Activated CD4-positive, alpha-beta T cell treated with anti-CD3 and anti-CD28 coated beads, Interleukin-2, amount 10 ng/mL, durations not matched to agents 24 days and 14 days (primary cell): ENCODE measurements at regions not wholly inside any gene's neighbourhood (a gene's known extent, or its start where the extent isn't known, plus 50 kb on each side); places are given as distances from the start of the nearest gene placed in this dataset.
"Not testable (repeated sequence)": the region's sequence is repeated elsewhere in the genome, so short reads cannot be mapped to it uniquely, and the experiment has no call there.

ENCODE experiments used
- DNase-seq: peaks from one replicate; pipeline ENCODE4 v3.0.0; 2022
- H3K27ac Mint-ChIP-seq: one replicate; pipeline ENCODE4 v1.8.0; 2022; ENCODE audit warnings: mild to moderate bottlenecking, mixed read lengths
- H3K27me3 Mint-ChIP-seq: one replicate; pipeline ENCODE4 v1.8.0; 2022; ENCODE audit warnings: mixed read lengths
- H3K36me3 Mint-ChIP-seq: one replicate; pipeline ENCODE4 v1.8.0; 2022; ENCODE audit warnings: low read depth, mild to moderate bottlenecking, mixed read lengths
- H3K4me1 Mint-ChIP-seq: one replicate; pipeline ENCODE4 v1.8.0; 2021; ENCODE audit warnings: mixed read lengths
- H3K4me3 Mint-ChIP-seq: one replicate; pipeline ENCODE4 v1.8.0; 2022; ENCODE audit warnings: mild to moderate bottlenecking, moderate library complexity, mixed read lengths
- H3K9me3 Mint-ChIP-seq: one replicate; pipeline ENCODE4 v1.8.0; 2021; ENCODE audit warnings: mixed read lengths
- intact Hi-C: fragments of 100-400 bp; cut with micrococcal nuclease; formaldehyde crosslinking; loops from one replicate; pipeline ENCODE4 v1.15.1; 2023

DNA sequence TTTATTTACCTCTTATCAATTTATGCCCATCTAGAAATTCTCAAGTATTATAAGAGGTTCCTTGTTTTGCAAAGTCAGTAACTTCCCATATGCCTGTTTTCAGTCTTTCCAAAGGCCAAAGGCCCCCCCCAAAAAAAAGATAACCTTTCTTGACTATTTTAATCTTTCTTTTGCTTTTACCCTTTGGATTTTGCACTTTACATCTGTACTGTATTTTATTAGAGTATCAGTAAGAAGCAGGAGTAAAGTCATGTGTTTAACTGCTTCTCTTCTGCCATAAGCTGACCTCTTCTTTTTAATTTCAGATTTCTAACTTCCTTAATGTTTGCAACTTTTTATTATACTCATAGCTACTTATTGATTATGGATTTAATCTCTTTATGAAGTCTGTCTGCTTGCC, 716.4 kb upstream of the NOVA1 start:
- no peak for DNase-seq
- Mint-ChIP-seq H3K27me3 (no peaks in the 10 kb centered on the region), H3K9me3 (peaks cover 3% of the 10 kb centered on the region), H3K27ac (no peak overlapping the region), H3K36me3 (no peaks in the 10 kb centered on the region), H3K4me1 (no peaks in the 10 kb centered on the region), H3K4me3 (no peak overlapping the region)
- intact Hi-C loops = no loop called here

DNA sequence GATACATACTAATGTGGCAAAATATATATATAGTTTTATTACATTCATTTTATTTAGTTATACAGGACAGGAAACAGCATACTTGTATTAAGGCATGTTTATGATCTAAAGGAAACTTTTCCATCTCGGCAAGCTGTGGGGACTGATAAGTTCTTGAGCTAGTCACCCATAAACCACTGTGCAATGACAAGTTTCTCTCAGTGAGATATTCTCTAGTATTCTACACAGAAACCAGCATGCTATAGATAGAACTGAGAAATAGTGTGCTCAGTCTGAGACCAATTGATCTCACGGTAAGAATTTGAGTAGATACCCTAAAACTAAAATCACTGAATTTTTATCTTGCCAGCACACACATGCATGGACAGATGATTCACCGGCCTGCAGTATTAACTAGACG, 717.6 kb upstream of the NOVA1 start:
- Mint-ChIP-seq H3K27me3 (no peaks in the 10 kb centered on the region), H3K27ac (no peak overlapping the region), H3K9me3 (no peaks in the 10 kb centered on the region), H3K36me3 (no peaks in the 10 kb centered on the region), H3K4me3 (no peak overlapping the region), H3K4me1 (no peaks in the 10 kb centered on the region)
- intact Hi-C loops = no loop called here
- no peak for DNase-seq

DNA sequence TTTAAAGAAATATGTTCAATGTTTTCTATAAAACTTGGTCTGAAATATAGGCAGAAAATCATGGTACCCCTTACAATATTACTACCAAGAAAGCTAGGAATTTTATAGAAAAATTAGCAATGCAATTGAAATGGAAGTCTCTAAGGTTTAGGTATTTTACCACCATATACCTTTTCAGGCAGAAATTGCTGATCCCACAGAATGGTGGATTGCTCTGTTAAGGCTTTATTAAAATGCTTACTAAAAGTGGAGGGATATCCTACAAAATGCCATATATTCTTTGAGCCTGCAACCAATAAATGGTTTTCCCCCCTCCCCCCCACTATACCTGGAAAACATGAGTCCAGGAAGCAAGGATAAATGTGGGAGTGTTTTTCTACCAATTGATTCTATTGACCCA, 718.1 kb upstream of the NOVA1 start:
- H3K4me1 Mint-ChIP-seq = no peaks in the 10 kb centered on the region
- no peaks in the 10 kb centered on the region for H3K27me3 Mint-ChIP-seq
- H3K9me3 Mint-ChIP-seq = no peaks in the 10 kb centered on the region
- DNase-seq = no peak
- no peaks in the 10 kb centered on the region for H3K36me3 Mint-ChIP-seq
- H3K27ac Mint-ChIP-seq = no peak overlapping the region
- intact Hi-C loops = no loop called here
- H3K4me3 Mint-ChIP-seq = no peak overlapping the region

DNA sequence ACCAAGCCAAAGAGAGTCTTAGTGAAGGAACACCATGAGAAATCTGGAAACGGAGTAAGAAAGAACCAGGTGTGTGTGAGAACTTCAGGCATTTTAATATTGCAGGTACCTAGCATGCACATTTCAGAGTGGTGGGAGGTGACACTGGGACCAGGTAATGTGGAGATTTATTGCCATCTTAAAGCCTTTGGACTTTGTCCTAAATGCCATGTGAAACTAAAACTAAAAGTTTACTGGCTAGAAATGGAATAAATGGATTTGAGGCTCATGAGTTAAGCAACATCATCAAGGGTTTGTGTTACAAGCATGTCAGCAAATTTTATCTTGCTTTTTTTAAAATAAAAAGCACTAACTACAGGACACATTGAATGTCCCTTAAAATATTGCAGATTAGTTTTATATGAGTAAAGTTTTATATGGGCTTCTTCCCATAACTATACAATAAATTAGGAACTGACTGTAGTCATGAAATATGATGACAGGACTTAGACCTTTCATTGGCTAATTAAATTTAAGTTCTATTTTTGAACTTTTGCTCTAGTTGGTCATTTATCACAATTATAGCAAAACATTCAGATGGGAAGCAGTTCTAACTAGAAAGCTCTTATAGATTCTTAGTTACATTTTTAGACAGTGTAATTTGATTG, 721.1 kb upstream of the NOVA1 start:
- no peaks in the 10 kb centered on the region for H3K9me3 Mint-ChIP-seq
- H3K27me3 Mint-ChIP-seq = no peaks in the 10 kb centered on the region
- no peak for DNase-seq
- no peak overlapping the region for H3K27ac Mint-ChIP-seq
- intact Hi-C loops = no loop called here
- H3K4me1 Mint-ChIP-seq = no peaks in the 10 kb centered on the region
- no peaks in the 10 kb centered on the region for H3K36me3 Mint-ChIP-seq
- H3K4me3 Mint-ChIP-seq = no peak overlapping the region

DNA sequence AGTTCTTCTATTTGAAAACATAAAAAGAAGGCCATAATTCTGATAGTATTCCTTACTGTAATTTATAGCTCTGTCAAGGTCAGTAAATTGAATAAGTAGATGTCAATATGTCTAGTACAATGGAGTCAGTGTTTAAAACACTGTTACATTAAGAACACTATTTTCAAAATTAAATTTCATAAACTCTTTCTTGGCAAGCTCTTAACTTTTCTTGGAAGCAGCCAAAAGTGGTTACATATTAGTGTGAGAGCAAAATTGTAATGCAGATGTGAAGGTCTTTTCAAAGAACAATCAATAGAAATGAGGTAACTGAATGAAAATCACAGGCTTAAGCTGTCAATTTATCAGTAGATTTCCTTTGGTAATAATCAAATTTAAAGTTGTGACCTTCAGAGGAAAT, 722.4 kb upstream of the NOVA1 start:
- no peak overlapping the region for H3K4me3 Mint-ChIP-seq
- H3K27ac Mint-ChIP-seq = no peak overlapping the region
- intact Hi-C loops = no loop called here
- H3K4me1 Mint-ChIP-seq = no peaks in the 10 kb centered on the region
- no peaks in the 10 kb centered on the region for H3K36me3 Mint-ChIP-seq
- no peaks in the 10 kb centered on the region for H3K9me3 Mint-ChIP-seq
- H3K27me3 Mint-ChIP-seq = no peaks in the 10 kb centered on the region
- no peak for DNase-seq

DNA sequence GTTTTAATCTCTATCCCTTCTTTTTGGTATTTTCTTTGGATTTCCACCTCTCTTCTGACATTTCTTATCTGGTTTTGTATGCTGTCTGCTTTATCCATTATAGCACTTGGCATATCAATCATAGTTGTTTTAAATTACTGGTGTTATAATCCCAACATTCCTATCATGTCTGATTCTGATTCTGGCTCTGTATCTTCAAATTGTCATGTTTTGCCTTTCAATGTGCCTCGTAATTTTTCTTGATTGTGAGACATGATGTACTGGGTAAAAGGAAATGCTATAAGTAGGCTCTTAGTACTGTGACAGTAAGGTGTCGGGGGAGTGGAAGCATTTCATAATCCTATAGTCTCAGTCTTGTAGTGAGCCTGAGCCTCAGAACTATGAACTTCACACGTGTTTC, 729.3 kb upstream of the NOVA1 start:
- no peak for DNase-seq
- Mint-ChIP-seq H3K4me1 (no peaks in the 10 kb centered on the region), H3K27ac (no peak overlapping the region), H3K4me3 (no peak overlapping the region), H3K9me3 (peaks cover 14% of the 10 kb centered on the region), H3K27me3 (no peaks in the 10 kb centered on the region), H3K36me3 (no peaks in the 10 kb centered on the region)
- intact Hi-C loops = no loop called here

DNA sequence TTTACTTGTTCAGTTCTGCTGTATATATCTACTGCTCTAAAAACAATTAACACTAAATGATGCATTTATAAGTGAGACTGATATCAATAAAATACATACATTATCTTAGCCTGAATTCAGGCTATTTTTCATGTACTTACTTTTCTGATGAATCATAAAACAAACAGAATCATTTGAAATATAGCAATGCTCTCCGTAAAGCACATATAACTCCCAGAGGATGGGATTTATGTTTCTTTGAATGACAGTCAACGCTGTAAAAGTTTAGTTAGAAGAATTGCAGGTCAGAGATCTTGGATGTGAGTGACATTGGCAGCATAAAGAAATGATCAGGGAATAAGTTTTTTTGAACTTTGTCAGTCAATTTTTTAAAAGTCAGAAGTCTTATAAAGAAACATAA, 740.2 kb upstream of the NOVA1 start:
- no peak for DNase-seq
- Mint-ChIP-seq H3K36me3 (no peaks in the 10 kb centered on the region), H3K27me3 (no peaks in the 10 kb centered on the region), H3K4me1 (no peaks in the 10 kb centered on the region), H3K4me3 (no peak overlapping the region), H3K9me3 (peaks cover 16% of the 10 kb centered on the region), H3K27ac (no peak overlapping the region)
- intact Hi-C loops = no loop called here

DNA sequence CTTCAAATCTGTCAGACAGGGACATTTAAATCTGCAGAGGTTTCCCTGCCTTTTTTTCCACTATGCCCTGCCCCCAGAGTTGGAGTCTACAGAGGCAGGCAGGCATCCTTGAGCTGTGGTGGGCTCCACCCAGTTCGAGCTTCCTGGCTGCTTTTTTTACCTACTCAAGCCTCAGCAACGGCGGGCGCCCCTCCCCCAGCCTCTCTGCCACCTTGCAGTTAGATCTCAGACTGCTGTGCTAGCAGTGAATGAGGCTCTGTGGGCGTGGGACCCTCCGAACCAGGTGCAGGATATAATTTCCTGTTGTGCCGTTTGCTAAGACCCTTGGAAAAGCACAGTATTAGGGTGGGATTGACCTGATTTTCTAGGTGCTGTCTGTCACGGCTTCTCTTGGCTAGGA, 765.2 kb upstream of the NOVA1 start:
- DNase-seq, H3K4me3 Mint-ChIP-seq, H3K36me3 Mint-ChIP-seq, intact Hi-C loops, H3K27ac Mint-ChIP-seq, H3K4me1 Mint-ChIP-seq, H3K27me3 Mint-ChIP-seq: not testable (repeated sequence)
- H3K9me3 Mint-ChIP-seq = peaks cover 20% of the 10 kb centered on the region

DNA sequence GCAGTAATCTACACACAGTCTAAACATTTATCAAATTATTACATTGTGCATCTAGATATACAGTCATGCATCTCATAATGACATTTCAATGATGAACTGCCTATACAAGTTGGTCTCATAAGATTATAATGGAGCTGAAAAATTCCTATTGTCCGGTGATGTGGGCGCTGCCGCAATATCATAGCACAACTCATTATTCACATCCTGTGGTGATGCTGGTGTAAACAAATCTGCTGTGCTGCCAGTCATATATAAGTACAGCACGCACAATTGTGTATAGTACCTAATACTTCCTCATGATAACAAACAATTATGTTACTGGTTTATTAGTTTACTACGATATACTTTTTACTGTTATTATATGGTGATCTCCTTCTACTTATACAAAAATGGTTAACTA, 768.8 kb upstream of the NOVA1 start:
- DNase-seq = no peak
- intact Hi-C loops = no loop called here
- peaks cover 19% of the 10 kb centered on the region for H3K9me3 Mint-ChIP-seq
- H3K27me3 Mint-ChIP-seq = no peaks in the 10 kb centered on the region
- H3K36me3 Mint-ChIP-seq = no peaks in the 10 kb centered on the region
- no peaks in the 10 kb centered on the region for H3K4me1 Mint-ChIP-seq
- no peak overlapping the region for H3K27ac Mint-ChIP-seq
- no peak overlapping the region for H3K4me3 Mint-ChIP-seq

DNA sequence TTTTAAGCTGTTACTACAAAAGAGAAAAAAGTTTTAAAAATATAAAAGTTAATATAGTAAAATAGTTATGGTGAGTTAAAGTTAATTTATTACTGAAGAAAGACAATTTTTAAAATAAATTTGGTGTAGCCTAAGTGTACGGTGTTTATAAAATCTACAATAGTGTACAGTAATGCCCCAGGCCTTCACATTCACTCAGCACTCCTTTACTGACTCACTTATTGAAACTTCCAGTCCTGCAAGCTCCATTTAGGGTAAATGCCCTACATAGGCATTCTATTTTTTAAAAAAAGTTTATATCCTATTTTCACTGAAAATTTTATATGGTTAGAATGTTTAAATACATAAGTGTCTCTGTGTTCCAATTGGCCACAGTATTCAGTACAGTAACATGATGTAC, 769.5 kb upstream of the NOVA1 start:
- Mint-ChIP-seq H3K27ac (no peak overlapping the region), H3K9me3 (peaks cover 14% of the 10 kb centered on the region), H3K4me3 (no peak overlapping the region), H3K27me3 (no peaks in the 10 kb centered on the region), H3K4me1 (no peaks in the 10 kb centered on the region), H3K36me3 (no peaks in the 10 kb centered on the region)
- intact Hi-C loops = no loop called here
- DNase-seq = no peak

DNA sequence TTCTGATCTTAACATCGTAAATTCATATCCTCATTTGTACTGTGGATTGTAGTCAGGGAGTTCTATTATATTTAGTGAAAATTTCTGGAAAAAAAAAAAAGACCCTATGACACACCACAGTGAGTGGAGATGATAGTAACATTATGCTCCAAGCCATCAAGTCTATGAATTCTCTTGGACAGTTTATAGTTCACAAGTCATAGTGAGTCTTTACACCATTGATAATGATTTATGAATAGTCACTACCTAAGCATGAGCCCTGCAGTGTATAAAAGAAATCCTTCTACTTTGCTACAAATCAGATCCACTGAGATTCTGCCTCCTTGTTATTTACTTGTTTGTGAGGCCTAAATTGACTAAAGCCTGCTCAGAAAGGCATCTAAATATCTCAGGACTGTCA, 772.2 kb upstream of the NOVA1 start:
- no peaks in the 10 kb centered on the region for H3K4me1 Mint-ChIP-seq
- DNase-seq = no peak
- peaks cover 14% of the 10 kb centered on the region for H3K9me3 Mint-ChIP-seq
- H3K27ac Mint-ChIP-seq = no peak overlapping the region
- intact Hi-C loops = no loop called here
- no peaks in the 10 kb centered on the region for H3K27me3 Mint-ChIP-seq
- H3K4me3 Mint-ChIP-seq = no peak overlapping the region
- no peaks in the 10 kb centered on the region for H3K36me3 Mint-ChIP-seq

DNA sequence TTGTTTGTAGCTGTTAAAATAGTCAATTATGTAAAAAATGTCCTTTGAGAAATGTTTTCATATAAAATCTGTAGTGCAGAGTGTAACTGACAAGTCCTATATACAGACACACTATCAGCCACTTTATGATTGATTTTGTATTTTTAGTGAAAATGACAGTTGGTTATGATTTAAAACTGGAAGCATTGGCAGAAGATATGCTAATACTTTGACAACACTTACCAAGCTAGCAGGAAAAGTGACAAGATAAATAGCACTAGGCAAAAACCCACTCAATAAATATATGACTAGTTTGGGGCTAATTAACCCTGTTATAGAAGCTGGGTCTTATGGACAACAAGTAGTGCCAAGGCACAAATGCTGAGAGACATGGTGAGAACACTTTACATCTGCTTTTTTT, 772.9 kb upstream of the NOVA1 start:
- Mint-ChIP-seq H3K9me3 (peaks cover 14% of the 10 kb centered on the region), H3K36me3 (no peaks in the 10 kb centered on the region), H3K27ac (no peak overlapping the region), H3K4me3 (no peak overlapping the region), H3K27me3 (no peaks in the 10 kb centered on the region), H3K4me1 (no peaks in the 10 kb centered on the region)
- intact Hi-C loops = no loop called here
- no peak for DNase-seq

DNA sequence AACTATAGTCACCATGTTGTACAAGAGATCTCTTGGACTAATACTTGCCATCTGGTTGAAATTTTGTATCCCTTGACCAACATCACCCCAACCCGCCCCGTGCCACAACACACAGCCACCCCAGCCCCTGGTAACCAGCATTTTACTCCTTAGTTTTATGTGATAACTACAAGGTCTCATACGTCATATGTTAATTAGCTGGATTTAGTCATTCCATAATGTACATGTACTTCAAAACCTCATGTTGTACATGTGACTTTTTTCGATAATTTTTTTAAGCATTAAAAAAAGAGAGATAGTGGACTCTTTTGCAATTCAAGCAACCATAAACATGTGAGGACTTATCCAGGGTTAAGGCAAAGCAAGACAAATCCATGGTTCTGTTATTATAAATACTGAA, 773.4 kb upstream of the NOVA1 start:
- Mint-ChIP-seq H3K27ac (no peak overlapping the region), H3K4me1 (no peaks in the 10 kb centered on the region), H3K4me3 (no peak overlapping the region), H3K27me3 (no peaks in the 10 kb centered on the region), H3K36me3 (no peaks in the 10 kb centered on the region), H3K9me3 (peaks cover 16% of the 10 kb centered on the region)
- intact Hi-C loops = no loop called here
- DNase-seq = no peak

DNA sequence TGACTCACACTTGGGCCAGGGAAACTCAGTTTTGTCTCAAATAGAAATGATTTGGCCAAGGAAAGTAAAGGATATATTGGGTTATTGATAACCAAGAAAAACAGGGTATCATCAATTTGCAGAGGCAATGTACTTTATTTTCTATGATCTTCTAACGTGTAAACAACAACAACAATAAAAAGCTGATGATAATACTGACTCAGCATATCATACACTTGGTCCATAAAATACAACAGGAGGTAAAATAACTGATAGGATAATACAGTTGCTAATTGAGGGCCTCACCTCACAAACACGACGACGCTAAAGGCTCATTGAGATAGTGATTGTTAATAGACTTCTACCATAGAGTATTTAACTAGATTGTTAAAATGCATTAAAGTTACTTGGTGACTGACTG, 774.0 kb upstream of the NOVA1 start:
- Mint-ChIP-seq H3K27ac (no peak overlapping the region), H3K27me3 (no peaks in the 10 kb centered on the region), H3K4me1 (no peaks in the 10 kb centered on the region), H3K36me3 (no peaks in the 10 kb centered on the region), H3K9me3 (peaks cover 15% of the 10 kb centered on the region), H3K4me3 (no peak overlapping the region)
- intact Hi-C loops = no loop called here
- no peak for DNase-seq

DNA sequence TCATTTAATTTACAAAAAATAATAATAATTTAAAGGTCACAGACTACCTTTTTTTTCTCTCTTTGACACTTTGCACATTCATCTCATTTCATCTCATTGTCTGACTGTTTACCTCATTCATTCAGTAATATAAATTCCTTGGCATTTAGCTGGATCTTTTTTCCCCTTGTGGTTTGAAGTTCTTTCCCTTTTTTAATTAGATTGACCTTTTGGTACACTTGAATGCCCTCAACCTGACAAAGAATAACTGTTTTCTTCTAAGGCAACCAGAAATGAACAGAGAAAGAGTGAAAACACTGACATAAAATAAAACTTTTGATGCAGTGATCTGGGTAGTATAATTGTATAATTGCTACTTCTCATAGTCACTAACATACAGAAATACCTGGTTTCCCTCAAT, 774.9 kb upstream of the NOVA1 start:
- H3K4me1 Mint-ChIP-seq = no peaks in the 10 kb centered on the region
- H3K4me3 Mint-ChIP-seq = no peak overlapping the region
- peaks cover 21% of the 10 kb centered on the region for H3K9me3 Mint-ChIP-seq
- H3K36me3 Mint-ChIP-seq = no peaks in the 10 kb centered on the region
- H3K27me3 Mint-ChIP-seq = no peaks in the 10 kb centered on the region
- H3K27ac Mint-ChIP-seq = no peak overlapping the region
- intact Hi-C loops = no loop called here
- DNase-seq = no peak
